ENCODE measurements at regions not wholly inside any gene's neighbourhood (a gene's known extent, or its start where the extent isn't known, plus 50 kb on each side); places are given as distances from the start of the nearest gene placed in this dataset.

DNA sequence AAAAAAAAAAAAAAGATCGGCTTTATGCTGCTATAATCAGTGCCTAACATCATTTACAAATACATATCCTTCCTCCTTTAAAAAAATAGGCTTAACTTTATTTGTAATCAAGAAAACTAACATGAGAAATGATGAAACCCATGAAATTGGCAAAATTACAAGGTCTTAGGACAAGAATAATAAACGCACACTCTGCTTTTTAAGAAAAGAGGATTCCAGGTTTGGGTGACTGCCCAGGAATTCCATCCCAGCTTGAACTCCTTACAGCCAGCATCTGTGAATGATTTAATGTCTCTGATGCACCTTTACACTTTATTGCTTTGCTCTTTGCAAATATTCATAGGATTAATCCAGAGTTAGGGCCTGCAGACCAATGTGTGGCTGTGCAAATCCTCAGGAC, 196.0 kb downstream of the CBLN1 start:
- no peak for DNase-seq
- peak in 1 of 2 donors; percentile 49 for ATAC-seq
- intact Hi-C loops (cut with DNase I), result no loop called here

DNA sequence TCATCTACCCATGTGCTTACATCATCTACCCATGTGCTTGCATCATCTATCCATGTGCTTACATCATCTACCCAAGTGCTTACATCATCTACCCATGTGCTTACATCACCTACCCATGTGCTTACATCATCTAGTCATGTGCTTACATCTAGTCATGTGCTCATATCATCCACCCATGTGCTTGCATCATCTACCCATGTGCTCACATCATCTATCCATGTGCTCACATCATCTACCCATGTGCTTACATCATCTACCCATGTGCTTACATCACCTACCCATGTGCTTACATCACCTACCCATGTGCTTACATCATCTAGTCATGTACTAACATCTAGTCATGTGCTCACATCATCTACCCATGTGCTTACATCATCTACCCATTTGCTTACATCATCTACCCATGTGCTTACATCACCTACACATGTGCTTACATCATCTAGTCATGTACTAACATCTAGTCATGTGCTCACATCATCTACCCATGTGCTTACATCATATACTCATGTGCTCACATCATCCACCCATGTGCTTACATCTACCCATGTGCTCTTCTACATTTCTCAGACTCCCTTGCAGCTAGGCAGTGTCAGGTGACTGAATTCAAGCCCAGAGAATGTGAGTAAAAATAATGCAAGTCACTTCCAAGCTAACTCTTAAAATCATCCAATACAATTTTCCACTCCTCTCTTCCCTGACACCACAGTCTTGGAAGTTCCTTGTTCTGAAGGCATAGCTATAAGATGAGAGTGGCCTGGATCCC, 196.8 kb downstream of the CBLN1 start:
- ATAC-seq (no peak), DNase-seq (no peak)
- intact Hi-C loops (cut with DNase I), result no loop called here

DNA sequence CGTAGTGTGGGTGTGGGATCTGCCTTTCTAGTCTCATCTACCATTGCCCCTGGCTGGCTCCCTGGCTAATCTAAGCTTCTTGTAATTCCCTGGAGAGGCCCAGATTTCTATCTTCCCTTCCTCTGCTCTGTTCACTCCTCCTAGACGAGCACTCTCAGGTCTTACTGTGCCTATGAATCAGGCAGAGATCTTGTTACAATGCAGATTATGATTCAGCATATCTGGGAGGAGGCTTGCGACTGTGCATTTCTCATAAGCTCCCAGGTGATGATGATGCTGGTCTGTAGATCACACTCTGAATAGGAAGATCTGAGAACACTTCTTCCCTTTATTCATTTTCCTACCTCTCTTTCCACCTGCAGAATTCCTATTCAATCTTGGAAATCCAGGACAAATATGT, 200.1 kb downstream of the CBLN1 start:
- ATAC-seq, result no peak
- intact Hi-C loops (cut with DNase I), result no loop called here
- DNase-seq, result no peak

DNA sequence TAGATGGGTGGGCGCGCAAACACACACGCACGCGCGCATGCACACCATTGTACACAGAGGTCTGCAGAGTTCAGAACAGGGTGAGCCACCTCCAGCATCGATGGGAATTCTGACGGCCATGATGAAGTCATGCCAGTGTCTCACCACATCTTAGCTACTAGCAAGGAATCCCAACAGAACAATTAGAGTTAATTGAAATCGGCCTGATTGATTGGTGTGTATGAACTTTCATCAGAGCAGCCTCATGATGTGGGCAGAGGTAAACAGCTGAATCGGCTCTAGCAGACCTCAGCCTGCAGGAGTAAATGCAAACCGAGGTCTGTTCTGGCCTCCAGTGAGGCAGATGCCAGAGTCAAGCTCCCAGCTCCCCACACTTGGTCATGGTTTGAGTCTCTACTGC, 200.6 kb downstream of the CBLN1 start:
- intact Hi-C loops (cut with DNase I), result no loop called here
- no peak for DNase-seq
- no peak for ATAC-seq

DNA sequence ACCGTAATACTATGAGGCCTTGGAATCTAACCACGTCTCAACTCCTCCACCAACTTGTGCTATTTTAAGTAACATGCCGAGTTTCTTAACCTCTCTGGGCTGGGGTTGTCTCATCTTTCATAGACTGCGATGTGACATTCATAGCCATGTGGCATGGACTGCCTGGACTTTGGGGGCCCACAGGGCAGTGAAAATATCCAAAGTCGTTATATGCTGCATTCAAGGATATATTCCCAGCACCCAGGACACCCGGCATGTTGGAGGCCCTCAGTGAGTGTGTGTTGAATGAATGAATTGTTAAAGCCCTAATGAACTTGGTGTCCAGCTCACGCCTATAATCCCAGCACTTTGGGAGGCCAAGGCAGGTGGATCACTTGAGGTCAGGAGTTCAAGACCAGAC, 203.1 kb downstream of the CBLN1 start:
- ATAC-seq (no peak), DNase-seq (no peak)
- intact Hi-C loops (cut with DNase I), result no loop called here

DNA sequence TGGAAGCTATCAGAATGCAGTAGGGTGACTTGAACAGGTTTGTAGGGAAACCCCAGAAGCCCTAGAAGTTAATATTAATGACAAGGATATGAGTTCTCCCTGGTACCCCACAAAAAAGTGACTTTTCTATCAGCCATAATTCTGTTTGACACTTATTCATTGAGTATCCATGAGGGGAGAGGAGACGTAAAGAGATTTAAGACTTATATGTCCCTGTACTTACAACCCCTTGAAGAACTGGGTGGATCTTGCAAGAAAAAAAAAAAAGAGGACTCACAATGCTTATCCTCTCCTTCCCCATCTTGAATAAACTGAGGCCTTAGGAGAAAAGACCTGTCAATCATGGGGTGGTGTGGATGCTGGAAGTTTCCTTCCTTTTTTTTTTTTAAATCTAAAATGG, 203.5 kb downstream of the CBLN1 start:
- intact Hi-C loops (cut with DNase I), result no loop called here

DNA sequence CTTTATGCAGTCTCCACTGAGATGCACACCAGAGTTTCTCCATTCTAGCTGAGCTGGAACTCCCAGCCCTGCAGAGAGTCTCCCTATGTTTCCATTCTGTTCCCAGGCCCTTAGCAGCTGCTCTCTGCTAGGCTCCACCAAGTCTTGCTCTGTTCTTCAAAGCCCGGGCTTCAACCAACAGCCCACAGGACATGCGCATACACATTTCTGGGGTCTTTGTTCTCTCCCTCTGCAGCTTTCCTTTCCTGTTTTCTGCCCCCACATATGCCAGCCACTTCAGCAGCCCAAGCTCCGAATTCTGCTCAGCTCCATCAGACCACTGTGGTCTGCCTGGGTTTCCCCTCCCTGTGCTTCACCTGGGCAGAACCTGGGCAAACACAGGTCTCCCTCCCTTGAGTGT, 205.9 kb downstream of the CBLN1 start:
- no peak for DNase-seq
- intact Hi-C loops (cut with DNase I), result no loop called here

More for the DNA sequence above, 203.5 kb downstream of the CBLN1 start:
- ATAC-seq (no peak), DNase-seq (no peak)

DNA sequence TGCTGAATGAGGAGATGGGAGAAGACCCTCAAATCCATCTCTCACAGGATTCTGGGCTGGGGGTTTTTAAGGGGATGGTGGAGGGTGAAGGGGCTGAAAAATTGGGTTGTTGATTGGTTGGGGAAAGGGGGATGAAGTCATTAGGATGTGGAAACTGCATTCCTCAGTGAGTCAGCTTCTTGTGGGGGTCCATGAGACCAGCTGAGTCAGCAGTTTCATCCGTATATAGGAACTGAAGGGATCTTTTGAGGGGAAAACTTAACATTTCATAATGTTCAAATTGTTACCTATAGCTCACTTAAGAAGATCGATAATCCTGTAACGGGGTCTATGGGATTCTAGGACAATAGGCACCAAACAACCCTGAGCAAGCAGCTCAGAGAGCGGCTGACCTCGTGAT, 213.4 kb downstream of the CBLN1 start:
- no peak for DNase-seq
- intact Hi-C loops (cut with DNase I), result no loop called here
- no peak for ATAC-seq

More for the DNA sequence above, 205.9 kb downstream of the CBLN1 start:
- no peak for ATAC-seq

DNA sequence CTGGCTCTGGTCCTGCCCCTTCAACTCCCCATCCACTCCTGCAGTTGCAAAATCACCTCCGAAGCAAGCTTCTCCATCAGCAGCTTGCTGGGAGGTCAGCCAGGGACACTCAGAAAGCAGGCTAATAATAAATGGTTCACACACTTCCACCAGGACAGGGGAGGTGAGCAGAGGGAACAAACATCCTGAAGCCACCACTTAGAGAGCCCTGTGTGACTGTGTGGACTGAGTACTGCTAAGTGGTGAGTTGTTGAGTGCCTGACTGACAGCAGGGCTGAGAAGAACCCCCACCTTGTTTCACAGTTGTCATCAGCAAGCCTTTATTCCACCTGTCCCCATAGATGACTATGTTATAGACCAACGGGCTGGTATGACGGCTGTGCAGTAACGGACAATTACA, 213.9 kb downstream of the CBLN1 start:
- DNase-seq, result no peak
- intact Hi-C loops (cut with DNase I), result no loop called here
- ATAC-seq, result no peak

DNA sequence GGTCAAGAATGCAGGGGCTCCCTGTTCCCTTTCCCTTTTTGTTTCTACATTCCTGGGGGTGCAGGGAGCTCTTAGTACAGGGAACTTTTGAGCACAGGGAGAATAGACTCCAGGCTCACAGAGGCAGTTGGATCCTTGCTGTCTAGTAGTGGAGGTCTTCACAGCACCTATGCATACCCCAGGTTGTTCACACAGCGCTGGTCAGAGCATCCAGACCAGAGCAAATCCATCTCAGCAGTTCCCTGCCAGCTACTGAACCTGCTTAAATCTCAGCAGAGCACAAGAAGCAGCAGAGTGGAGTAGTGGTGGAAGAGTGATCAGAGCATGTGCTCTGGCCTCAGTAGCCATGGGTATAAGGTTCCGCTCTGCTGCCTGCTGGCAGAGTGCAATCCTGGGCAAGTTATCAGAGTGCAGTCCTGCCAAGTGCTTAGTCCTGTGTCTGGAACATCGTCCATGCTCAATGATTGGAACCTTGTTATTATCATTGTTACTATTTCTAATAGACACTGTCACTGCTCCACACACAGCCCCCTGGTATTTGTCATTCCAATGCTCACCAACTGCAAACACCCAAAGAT, 220.4 kb downstream of the CBLN1 start:
- DNase-seq, result no peak
- intact Hi-C loops (cut with DNase I), result no loop called here
- no peak for ATAC-seq

DNA sequence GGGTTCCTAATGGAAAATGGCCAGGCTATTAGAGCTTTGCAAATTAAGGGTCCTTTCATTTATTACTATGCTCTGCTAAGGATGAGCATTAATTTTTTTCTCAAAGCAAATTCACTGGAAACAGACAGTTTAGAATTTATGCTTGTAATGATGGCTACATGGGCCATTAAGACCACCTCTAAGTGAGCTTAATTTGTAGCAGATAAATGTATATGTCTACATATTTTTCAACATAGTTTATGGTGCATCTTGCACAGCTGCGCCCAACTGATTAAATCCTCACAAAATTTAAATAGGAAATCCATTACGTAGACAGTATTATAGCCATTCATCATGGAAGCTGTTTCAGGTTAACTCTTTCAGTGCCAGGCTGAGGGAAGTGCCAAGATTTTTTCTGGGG, 220.9 kb downstream of the CBLN1 start:
- no peak for DNase-seq
- no peak for ATAC-seq
- intact Hi-C loops (cut with DNase I), result no loop called here

DNA sequence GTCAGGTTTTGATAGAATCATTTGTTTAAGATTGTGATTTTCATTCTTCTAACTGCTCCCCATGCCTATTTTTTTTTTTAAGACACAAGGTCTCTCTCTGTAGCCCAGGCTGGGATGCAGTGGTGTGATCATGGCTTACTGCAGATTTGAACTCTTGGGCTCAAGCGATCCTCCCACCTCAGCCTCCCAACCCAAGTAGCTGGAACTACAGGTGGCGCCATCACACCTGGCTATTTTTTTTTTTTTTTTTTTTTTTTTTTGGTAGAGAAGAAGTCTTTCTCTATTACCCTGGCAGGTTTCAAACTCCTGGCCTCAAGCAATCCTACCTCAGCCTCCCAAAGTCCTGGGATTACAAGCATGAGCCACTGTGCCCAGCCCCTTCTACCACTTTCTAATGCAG, 223.3 kb downstream of the CBLN1 start:
- no peak for DNase-seq
- no peak for ATAC-seq
- intact Hi-C loops (cut with DNase I), result no loop called here

DNA sequence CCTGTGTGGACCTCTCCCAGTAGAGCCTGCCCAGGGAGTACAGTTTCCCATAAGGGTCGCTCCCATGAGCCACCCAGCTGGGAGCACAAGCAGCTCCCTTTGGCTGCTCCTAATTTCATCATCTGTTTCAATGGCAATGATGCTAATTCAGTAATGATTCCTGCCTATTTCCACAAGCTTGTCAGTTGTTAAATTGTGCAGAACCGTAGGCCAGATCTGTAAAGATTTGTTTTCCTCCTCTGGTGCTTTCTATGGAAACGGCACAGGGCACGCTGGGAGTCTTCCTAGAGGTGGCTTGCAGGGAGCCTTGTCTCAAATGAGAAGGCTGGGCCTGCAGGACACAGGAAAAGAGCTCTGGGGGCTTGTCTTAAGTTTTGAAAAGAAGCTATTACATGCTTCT, 223.7 kb downstream of the CBLN1 start:
- ATAC-seq, result no peak

DNA sequence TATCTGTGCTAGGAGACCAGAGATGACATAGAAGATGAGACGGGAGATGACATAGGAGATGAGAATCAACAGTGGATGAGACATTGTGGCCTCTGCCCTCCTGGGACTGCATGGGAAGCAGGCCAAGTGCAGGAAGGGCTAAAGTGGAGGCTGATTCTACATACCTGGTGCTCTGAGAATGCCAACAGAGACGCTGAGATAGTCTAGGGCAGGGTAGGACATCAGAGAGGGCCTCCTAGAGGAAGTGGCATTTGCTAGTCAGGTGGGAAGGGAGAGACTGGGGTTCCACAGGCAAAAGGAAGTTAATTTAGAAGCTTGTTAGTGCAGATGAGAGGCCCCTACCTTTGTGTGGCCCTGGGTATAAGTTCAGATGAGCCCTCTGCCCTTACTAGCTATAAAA, 224.2 kb downstream of the CBLN1 start:
- DNase-seq (no peak), ATAC-seq (no peak)
- intact Hi-C loops (cut with DNase I), result no loop called here

More for the DNA sequence above, 223.7 kb downstream of the CBLN1 start:
- no peak for DNase-seq
- intact Hi-C loops (cut with DNase I), result no loop called here

DNA sequence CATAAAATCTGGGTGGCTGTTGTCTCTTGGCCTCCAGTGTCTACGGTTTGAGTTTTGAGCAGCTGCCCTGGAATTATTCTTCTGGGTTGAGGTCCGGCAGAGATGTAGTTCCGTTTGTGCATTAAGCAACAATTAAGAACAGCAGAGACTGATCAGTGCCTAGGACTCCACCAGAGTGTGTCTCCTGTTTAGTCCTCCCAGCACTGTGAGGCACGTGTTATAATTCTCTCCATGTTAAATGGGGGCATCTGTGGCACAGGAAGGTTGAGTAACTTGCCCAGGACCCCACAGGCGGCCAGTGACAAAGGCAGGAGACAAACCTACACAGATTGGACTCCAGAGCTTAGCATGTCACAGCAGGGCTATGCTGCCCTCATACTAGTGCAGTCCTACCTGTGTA, 225.1 kb downstream of the CBLN1 start:
- no peak for DNase-seq
- intact Hi-C loops (cut with DNase I), result no loop called here
- no peak for ATAC-seq

DNA sequence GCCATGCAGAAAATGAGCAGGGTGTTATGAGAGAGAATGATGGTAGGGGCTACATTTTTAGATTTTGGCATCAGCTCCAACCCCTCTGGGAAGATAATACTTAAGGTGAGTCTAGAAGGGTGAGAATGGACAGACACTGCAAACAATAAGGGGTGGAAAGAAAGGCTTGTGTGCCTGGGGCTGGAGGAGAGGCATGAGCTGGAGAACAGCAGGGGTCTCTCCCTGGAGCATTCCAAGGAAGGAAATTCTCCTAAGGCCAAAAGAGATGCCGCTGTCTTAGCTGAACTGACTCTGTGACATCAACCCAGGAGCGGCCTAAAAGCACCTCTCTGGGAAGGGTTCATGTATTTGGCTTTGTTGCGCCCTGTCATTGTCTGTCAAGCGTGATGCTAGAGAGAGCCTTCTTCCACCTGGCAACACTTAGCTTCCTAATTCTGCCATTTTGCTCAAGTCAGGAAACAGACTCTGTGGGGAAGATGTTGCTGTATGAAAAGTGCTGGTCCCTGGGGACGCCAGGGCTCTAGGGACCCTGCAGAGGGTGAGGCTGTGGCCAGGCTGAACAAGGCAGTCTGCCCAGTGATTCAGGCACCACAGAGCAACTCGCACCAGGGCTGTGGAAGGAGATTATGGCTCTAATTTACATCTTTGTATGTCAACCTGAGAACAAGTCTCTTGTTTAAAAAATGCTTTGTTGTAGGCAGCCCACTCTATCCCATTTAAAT, 225.7 kb downstream of the CBLN1 start:
- intact Hi-C loops (cut with DNase I), result no loop called here
- DNase-seq, result no peak
- ATAC-seq, result no peak

DNA sequence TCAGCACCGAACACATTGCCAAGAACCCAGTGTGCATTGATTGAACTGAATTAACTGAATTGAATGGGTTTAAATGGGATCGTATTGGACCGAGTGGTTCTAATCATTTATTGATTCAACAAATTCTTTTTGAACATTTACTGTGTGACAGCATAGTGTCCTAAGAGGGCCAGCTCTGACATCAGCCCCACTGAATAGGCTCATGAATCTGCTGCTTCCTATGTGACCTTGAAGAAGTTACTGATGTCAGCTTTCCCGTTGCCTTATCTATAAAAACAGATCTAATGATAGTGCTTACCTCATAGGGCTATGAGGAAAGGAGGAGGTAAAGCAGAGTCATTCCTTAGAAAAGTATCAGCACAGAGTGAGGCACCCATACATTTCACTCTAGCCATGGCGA, 226.3 kb downstream of the CBLN1 start:
- ATAC-seq (no peak), DNase-seq (no peak)
- intact Hi-C loops (cut with DNase I), result no loop called here

DNA sequence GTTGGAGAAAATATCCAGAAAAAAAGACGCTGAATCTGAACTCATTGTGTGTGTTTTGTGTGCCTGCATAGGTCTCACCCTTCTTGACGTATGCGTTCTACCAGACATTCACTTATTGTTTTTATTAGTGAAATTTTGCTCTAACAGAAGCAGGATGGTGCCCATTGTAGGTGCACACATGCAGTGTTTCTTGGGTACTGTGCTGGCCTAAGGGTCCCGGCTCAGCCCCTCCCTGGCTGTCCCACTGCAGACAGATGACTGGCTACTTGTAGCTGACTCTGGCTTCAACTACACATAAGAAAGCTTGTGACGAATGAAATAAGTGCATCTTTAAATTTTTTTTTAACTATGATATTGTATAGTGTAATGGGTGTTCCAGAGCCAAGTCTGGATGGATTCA, 227.0 kb downstream of the CBLN1 start:
- intact Hi-C loops (cut with DNase I), result no loop called here
- ATAC-seq (no peak), DNase-seq (no peak)

DNA sequence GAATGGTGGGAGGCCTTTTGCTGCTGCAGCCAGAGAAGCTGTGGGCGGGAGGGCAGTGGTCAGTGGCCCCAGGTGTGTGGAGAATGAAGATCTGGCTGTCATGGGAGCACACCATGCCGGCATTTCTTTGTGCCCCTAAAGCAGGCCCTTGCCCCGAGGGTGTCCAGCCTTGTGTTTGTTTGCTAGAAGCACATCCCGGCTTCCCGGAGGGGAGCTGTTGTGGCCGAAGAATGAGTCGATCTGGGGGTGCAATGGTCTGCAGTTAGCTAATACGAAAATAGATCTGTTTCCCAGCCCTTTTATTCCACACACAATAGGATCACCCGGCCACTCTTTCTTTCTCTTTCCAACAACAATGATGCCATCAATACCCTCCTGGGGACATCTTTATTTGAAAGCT, 228.8 kb downstream of the CBLN1 start:
- intact Hi-C loops (cut with DNase I), result no loop called here
- no peak for ATAC-seq

DNA sequence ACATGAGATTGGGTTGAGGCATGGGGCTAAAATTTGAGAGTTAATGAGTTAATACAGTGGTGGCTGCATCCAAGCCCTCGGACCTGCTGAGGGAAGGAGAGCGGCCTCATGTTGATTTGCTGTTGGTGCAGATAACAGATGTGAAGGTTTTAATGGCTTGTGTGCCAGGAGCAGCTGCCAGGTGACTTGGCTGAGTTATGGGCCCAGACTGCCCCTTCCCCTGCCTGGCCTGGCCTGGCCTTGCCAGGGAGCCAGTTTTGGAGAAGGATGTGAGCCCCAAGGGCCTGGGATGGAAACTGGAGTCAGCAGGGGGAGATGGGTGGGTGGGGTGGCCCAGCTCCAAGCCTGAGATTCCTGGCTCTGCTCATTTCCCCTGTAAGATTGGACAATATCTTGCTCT, 230.1 kb downstream of the CBLN1 start:
- DNase-seq, result no peak
- intact Hi-C loops (cut with DNase I), result no loop called here
- ATAC-seq, result no peak

More for the DNA sequence above, 228.8 kb downstream of the CBLN1 start:
- DNase-seq, result no peak

DNA sequence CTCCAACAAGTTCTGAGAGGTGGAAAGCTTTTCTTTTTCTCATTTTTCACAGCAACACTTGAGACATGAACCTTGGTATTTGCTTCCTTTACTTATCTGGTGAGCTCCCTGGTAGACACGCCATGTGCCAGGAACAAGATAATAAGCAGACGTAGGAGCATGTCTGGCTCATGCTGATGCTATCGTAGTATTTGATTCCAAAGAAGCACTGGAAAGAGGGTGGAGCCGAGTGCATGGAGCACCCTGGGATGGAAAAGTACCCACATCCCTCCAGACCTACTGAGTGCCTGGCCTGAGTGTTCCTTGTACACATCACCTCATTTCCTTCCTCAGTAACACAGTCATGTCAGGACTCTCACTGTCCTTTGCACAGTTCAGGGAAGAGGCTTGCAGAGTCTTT, 231.0 kb downstream of the CBLN1 start:
- peak; percentile 45 for DNase-seq
- intact Hi-C loops (cut with DNase I), result no loop called here
- ATAC-seq, result peak in 1 of 2 donors; percentile 96
